DMS79 (cell line): ENCODE measurements at regions not wholly inside any gene's neighbourhood (a gene's known extent, or its start where the extent isn't known, plus 50 kb on each side); places are given as distances from the start of the nearest gene placed in this dataset.
"Not testable (repeated sequence)": the region's sequence is repeated elsewhere in the genome, so short reads cannot be mapped to it uniquely, and the experiment has no call there.

Experiments used
- DNase-seq: peaks from one replicate; lab custom pipeline; 2025; lab: John Stamatoyannopoulos, UW

DNA sequence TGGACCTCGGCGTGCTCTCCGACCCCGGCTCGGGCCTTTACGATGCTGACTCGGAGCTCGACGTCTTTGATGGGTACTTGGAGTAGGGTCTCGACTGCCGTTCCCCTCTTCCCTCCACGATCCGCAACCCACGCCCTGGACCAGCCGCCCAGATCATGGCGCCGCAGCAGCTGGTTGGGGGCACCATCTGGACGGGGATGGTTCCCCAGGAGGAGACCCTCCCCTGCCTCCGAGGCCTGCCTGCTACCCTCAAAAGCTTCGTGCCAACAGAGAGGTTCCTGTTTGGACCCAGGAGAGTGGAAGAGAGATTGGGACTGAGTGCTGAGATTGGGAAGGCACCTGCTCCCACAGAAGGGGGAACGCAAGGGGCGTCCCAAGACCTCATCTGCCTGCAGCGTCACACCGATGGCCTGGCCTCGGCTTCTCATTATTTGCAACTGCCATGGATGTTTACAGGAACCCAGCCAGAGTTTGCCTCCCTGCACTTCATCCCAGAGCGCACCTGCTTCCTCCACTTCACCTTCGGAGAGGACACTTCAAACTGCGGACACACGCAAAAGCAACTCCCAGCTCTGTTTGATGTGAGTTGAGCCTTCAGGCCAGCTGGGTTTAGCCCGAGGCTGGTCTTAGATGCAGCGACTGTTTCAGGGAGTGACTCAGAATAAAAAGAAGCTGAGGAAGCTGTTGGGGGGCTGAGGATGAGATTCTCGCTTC, 58.9 kb downstream of the GOLGA6L7 start:
- peak; percentile 87 for DNase-seq

DNA sequence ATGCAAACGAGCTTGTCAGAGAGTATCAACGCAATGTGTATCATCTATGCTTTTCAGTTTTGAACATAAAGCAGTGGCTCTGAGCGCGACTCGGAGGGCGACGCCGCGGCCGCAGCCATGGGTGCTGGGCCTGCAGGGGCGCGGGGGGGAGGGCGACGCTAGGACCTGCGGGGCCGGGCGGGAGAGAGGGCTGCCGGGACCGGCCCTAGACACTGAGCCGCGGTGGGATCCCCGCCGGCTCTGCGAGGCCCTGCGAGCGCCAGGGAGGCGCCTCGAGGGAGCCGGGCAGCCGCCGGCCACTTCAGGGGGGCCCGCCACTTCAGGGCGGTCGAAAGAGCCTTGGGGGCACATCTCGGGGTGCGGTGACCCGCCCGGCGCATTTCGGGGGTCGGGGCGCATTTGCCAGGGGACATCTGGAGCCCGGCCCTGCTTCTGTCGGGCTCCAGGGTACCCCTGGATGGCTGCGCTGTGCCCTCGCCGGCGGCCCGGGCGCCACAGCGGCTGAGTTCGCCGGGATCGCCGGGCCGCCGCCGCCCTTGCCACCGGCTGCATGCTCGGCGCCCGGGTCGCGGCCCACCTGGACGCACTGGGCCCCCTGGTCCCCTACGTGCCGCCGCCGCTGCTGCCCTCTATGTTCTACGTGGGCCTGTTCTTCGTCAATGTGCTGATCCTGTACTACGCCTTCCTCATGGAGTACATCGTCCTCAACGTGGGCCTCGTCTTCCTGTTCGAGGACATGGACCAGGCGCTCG, 59.6 kb downstream of the GOLGA6L7 start:
- DNase-seq, result not testable (repeated sequence)

DNA sequence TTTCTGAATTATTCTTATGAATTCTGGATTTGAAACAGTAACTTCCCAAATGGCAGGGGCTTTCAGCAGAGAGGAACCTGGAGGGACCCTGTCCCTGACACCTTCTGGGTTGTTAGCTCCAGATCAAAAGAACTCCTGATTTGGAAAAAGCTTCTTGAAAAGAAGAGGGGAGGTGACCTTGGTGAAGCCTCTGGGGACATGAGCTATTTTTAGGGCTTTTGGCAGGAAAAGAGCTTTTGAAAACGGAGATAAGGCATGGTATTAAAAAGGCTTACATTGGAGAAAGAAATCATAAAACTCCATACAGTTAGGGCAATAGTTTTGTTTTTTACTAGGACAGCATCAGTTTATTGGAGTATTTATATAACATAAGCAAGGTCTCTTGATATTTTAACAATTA, 60.3 kb downstream of the GOLGA6L7 start:
- not testable (repeated sequence) for DNase-seq

DNA sequence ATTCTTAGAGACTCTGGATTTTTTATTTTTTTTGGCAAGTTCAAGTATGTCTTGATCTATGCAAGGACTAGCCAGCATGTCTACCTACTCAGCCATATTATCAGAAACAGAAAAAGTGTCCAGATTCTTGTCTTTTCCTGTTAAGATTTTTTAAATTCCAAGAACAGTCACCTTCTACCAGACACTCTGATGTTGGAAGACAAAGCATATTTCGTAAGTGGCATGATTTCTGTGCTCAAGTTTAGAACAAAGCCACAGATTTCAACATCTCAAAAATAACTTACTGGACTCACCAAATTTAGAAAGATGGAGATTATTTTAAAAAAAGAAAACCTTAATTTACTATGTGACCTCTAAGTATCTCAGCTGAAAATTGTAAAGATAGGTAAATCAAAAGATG, 61.9 kb downstream of the GOLGA6L7 start:
- DNase-seq, result no peak

DNA sequence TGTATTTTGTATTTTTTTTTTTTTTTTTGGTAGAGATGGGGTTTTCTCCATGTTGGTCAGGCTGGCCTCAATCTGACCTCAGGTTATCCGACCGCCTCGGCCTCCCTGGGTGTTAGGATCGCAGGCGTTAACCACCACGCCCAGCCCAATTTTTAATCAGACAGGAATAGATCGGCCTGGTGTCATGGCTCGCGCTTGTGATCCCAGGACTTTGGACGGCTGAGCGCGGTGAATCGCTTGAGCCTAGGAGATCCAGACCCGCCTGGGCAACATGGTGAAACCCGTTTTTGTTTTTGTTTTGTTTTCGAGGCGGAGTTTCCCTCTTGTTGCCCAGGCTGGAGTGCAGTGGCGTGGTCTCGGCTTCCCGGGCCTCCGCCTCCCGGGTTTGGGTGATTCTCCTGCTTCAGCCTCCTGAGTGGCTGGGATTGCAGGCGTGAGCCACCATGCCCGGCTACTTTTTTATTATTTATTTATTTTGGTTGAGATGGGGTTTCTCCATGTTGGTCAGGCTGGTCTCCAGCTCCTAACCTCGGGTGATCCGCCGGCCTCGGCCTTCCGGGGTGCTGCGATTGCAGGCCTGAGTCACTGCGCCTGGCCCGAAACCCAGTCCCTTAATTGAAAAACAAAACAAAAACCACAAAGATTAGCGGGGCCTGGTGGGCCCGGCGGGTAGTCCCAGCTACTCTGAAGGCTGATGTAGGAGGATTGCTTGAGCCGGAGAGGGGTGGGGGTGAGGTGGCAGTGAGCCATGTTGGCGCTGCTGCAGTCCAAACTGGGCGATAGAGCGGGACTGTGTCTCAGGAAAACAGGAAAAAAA, 63.9 kb downstream of the GOLGA6L7 start:
- DNase-seq, result not testable (repeated sequence)

DNA sequence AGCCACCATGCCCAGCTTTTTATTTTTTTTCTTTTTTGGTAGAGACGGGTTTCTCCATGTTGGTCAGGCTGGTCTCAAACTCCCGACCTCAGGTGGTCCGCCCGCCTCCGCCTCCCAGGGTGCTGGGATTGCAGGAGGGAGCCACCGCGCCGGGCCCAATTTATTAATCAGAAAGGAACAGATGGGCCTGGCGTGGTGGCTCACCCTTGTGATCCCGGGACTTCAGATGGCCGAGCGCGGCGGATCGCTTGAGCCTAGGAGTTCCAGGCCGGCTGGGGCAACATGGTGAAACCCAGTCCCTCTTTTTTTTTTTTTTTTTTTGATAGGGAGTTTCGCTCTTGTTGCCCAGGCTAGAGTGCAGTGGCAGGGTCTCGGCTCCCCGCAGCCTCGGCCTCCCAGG, 64.6 kb downstream of the GOLGA6L7 start:
- no peak for DNase-seq

DNA sequence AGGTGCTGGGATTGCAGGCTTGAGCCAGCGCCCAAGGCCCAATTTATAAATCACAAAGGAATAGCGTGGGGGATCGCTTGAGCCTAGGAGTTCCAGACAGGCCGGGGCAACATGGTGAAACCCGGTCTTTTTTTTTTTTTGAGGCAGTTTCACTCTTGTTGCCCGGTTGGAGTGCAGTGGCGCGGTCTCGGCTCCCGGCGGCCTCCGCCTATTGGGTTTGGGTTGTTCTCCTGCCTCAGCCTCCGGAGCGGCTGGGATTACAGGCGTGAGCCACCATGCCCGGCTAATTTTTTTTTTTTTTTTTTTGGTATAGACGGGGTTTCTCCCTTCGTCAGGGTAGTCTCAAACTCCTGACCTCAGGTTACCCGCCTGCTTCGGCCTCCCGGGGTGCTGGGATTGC, 65.0 kb downstream of the GOLGA6L7 start:
- no peak for DNase-seq

DNA sequence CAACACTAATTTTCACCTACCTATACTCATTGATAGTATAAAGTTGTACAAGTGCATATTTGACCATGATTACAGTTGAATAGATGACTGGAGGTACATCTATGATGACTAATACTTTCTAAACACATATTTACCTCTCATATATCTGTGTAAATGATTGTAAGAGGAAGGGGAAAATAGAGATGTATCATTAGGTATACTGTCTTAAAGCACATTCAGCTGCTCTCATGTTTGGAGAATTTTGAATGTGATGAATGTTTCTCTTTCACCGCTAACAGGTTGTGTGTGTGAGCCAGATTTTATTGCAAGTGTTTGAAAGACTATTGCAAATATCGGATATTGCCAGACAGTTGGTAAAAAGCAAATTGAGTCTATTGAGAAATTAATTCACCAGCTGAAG, 66.2 kb upstream of the GOLGA8M start:
- DNase-seq, result not testable (repeated sequence)

DNA sequence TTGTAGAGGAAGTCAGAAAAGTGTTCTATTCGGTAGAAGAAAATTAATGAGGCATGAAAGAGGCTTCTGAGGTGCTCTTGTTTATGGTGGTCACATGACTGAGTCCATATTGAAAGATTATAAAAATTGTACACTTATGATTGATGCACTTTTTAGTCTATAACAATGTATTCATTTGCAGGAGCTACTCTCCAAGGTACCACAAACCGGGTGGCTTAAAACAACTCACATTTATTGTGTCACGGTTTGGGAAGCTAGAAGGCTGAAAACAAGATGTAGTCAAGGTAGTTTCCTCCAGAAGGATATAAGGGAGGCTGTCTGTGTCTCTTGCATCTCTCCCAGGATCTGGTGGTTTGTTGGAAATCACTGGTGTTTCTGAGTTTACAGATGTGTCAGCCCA, 60.6 kb upstream of the GOLGA8M start:
- DNase-seq, result peak; percentile 12
